CD14-positive monocyte (primary cell): ENCODE measurements at regions not wholly inside any gene's neighbourhood (a gene's known extent, or its start where the extent isn't known, plus 50 kb on each side); places are given as distances from the start of the nearest gene placed in this dataset.

Experiments
- DNase-seq, 3 donors: peaks; one replicate each; pipeline ENCODE4 v3.0.0-alpha.2; 2011 to 2022
- H2AFZ ChIP-seq: 2 replicates; pipeline ENCODE4 v1.6.0; 2012; ENCODE audit warnings: mild to moderate bottlenecking, low read depth, low read length, inconsistent platforms; ENCODE audit not compliant: insufficient read depth, poor library complexity, severe bottlenecking
- H3K27ac ChIP-seq, 2 donors: 1 replicate in 1 of 2; 2 replicates in 1 of 2; pipeline ENCODE4 v1.5.1; 2012 to 2013; ENCODE audit warnings: low read length in 2 of 2, control low read depth in 1 of 2, inconsistent platforms in 1 of 2, low read depth in 1 of 2, mild to moderate bottlenecking in 1 of 2
- H3K27me3 ChIP-seq, 2 donors: one replicate each; pipeline versions ENCODE4 v1.6.0 to v1.6.1; 2011 to 2013; ENCODE audit warnings: low read length in 2 of 2; ENCODE audit not compliant: control insufficient read depth in 2 of 2, insufficient read depth in 2 of 2
- H3K36me3 ChIP-seq, 2 donors: replicated peaks in 1 of 2; 1 replicate in 1 of 2; 2 replicates in 1 of 2; pipeline versions ENCODE4 v1.5.1 to v1.6.1; 2012 to 2013; ENCODE audit warnings: low read length in 2 of 2, control low read depth in 1 of 2, inconsistent platforms in 1 of 2, mild to moderate bottlenecking in 1 of 2; ENCODE audit not compliant: insufficient read depth in 2 of 2, control insufficient read depth in 1 of 2
- H3K4me1 ChIP-seq, 2 donors: 1 replicate in 1 of 2; 2 replicates in 1 of 2; pipeline versions ENCODE4 v1.5.1 to v1.6.1; 2012 to 2013; ENCODE audit warnings: low read length in 2 of 2, control low read depth in 1 of 2, inconsistent platforms in 1 of 2, mild to moderate bottlenecking in 1 of 2, moderate library complexity in 1 of 2; ENCODE audit not compliant: insufficient read depth in 2 of 2, control insufficient read depth in 1 of 2
- H3K4me2 ChIP-seq: replicated peaks from 2 replicates; pipeline ENCODE3; 2012; ENCODE audit warnings: low read length, moderate library complexity, mild to moderate bottlenecking; ENCODE audit not compliant: poor library complexity, severe bottlenecking; ENCODE audit errors: extremely low read depth
- H3K4me3 ChIP-seq, 3 experiments: fragments of 200-600 bp in 1 of 3; sonication (generic) in 1 of 3; replicated peaks in 1 of 3; 1 replicate in 2 of 3; 2 replicates in 1 of 3; pipeline ENCODE4 v1.5.1; 2011 to 2013; ENCODE audit warnings: low read length in 3 of 3, mild to moderate bottlenecking in 3 of 3, control low read depth in 2 of 3, low read depth in 2 of 3, inconsistent platforms in 1 of 3, moderate library complexity in 1 of 3
- H3K79me2 ChIP-seq: 2 replicates; pipeline ENCODE4 v1.6.0; 2012; ENCODE audit warnings: mild to moderate bottlenecking, control low read depth, inconsistent platforms, low read length, moderate library complexity; ENCODE audit not compliant: insufficient read depth
- H3K9ac ChIP-seq: 2 replicates; pipeline ENCODE4 v1.6.0; 2017; ENCODE audit warnings: low read length, mild to moderate bottlenecking; ENCODE audit not compliant: insufficient read depth, poor library complexity, severe bottlenecking
- H3K9me3 ChIP-seq, 2 donors: replicated peaks in 1 of 2; 1 replicate in 1 of 2; 2 replicates in 1 of 2; pipeline versions ENCODE4 v1.5.1 to v1.6.1; 2012 to 2013; ENCODE audit warnings: low read length in 2 of 2, control low read depth in 1 of 2; ENCODE audit not compliant: control insufficient read depth in 1 of 2, insufficient read depth in 1 of 2
- H4K20me1 ChIP-seq: 2 replicates; pipeline ENCODE4 v1.6.0; 2012; ENCODE audit warnings: mild to moderate bottlenecking, low read length, control low read depth, moderate library complexity; ENCODE audit not compliant: insufficient read depth
- H3K27ac Mint-ChIP-seq, 7 donors: one replicate each; pipeline ENCODE4 v1.8.0; 2020; ENCODE audit warnings: mild to moderate bottlenecking in 7 of 7, mixed read lengths in 7 of 7, moderate library complexity in 6 of 7, inconsistent platforms in 2 of 7
- H3K27me3 Mint-ChIP-seq, 3 donors: one replicate each; pipeline ENCODE4 v1.8.0; 2021 to 2022; ENCODE audit warnings: low read depth in 3 of 3, mild to moderate bottlenecking in 3 of 3, mixed read lengths in 3 of 3, moderate library complexity in 3 of 3, inconsistent platforms in 1 of 3
- H3K36me3 Mint-ChIP-seq, 2 donors: one replicate each; pipeline ENCODE4 v1.8.0; 2020; ENCODE audit warnings: mixed read lengths in 2 of 2, inconsistent platforms in 1 of 2, mild to moderate bottlenecking in 1 of 2
- H3K4me1 Mint-ChIP-seq: one replicate; pipeline ENCODE4 v1.8.0; 2020; ENCODE audit warnings: mild to moderate bottlenecking, mixed read lengths
- H3K4me3 Mint-ChIP-seq, 2 donors: one replicate each; pipeline ENCODE4 v1.8.0; 2020; ENCODE audit warnings: mild to moderate bottlenecking in 2 of 2, mixed read lengths in 2 of 2, moderate library complexity in 1 of 2
- H3K9me3 Mint-ChIP-seq, 7 donors: one replicate each; pipeline ENCODE4 v1.8.0; 2020 to 2022; ENCODE audit warnings: mixed read lengths in 7 of 7, mild to moderate bottlenecking in 6 of 7, moderate library complexity in 6 of 7, inconsistent platforms in 2 of 7
- CTCF ChIP-seq: fragments of 200-600 bp; IDR thresholded peaks from one replicate; pipeline ENCODE4 v1.8.0; 2022; ENCODE audit warnings: antibody characterized with exemption, mild to moderate bottlenecking
- WGBS: methylation state at CpG from one replicate; pipeline ENCODE4 v1.1.5; 2013; ENCODE audit warnings: missing lambda C conversion rate; ENCODE audit not compliant: insufficient coverage; 5-methylcytosine and 5-hydroxymethylcytosine counted together
- intact Hi-C, 2 donors: fragments of 100-400 bp; cut with micrococcal nuclease; formaldehyde crosslinking; loops; one replicate each; pipeline versions ENCODE4 v1.15.0 to v1.15.1; 2023

GRCh38 chr13:105450784-105451183 lies 1084.7 kb downstream of the EFNB2 start:
- intact Hi-C loops: no loop called here
- Histone ChIP-seq H4K20me1 (no peaks in the 10 kb centered on the region), H3K9me3 (peaks cover 0 to 3% of the 10 kb centered on the region in 2 donors), H3K4me2 (no peak overlapping the region), H3K4me1 (no peaks in the 10 kb centered on the region), H3K9ac (no peak overlapping the region), H3K27ac (no peak overlapping the region), H3K4me3 (no peak overlapping the region), H3K79me2 (no peaks in the 10 kb centered on the region), H3K27me3 (no peaks in the 10 kb centered on the region), H2AFZ (no peak overlapping the region), H3K36me3 (no peaks in the 10 kb centered on the region)
- TF ChIP-seq CTCF: no peak
- Mint-ChIP-seq H3K4me1 (peaks cover 2% of the 10 kb centered on the region), H3K27me3 (no peaks in the 10 kb centered on the region), H3K36me3 (no peaks in the 10 kb centered on the region), H3K9me3 (peaks cover 0 to 13% (median 7%) of the 10 kb centered on the region in 7 donors), H3K27ac (no peak overlapping the region), H3K4me3 (no peak overlapping the region)
- 83% methylated on average over 2 of the region's 4 CpGs for WGBS
- no peak for DNase-seq

- Histone ChIP-seq H3K36me3 (no peaks in the 10 kb centered on the region), H2AFZ (no peak overlapping the region), H3K27me3 (no peaks in the 10 kb centered on the region), H3K9me3 (peaks cover 0 to 3% of the 10 kb centered on the region in 2 donors), H3K79me2 (no peaks in the 10 kb centered on the region), H3K9ac (no peak overlapping the region), H3K4me1 (no peaks in the 10 kb centered on the region), H3K27ac (no peak overlapping the region), H3K4me2 (no peak overlapping the region), H3K4me3 (no peak overlapping the region), H4K20me1 (no peaks in the 10 kb centered on the region)
- Mint-ChIP-seq H3K4me1 (peaks cover 2% of the 10 kb centered on the region), H3K36me3 (no peaks in the 10 kb centered on the region), H3K27me3 (no peaks in the 10 kb centered on the region), H3K27ac (no peak overlapping the region), H3K9me3 (peaks cover 0 to 7% (median 4%) of the 10 kb centered on the region in 7 donors), H3K4me3 (no peak overlapping the region)
- WGBS: 0% methylated on average over 1 of the region's 1 CpG
- intact Hi-C loops: no loop called here
- DNase-seq: no peak
- no peak for TF ChIP-seq CTCF
Observed at GRCh38 chr13:105448811-105449210, 1086.7 kb downstream of the EFNB2 start.
